DND-41 (cell line): ENCODE measurements at regions not wholly inside any gene's neighbourhood (a gene's known extent, or its start where the extent isn't known, plus 50 kb on each side); places are given as distances from the start of the nearest gene placed in this dataset.

Experiments
- CTCF ChIP-seq: IDR thresholded peaks from 2 replicates; pipeline ENCODE4 v1.5.1; 2012; ENCODE audit warnings: borderline replicate concordance, low read length, moderate library complexity, mild to moderate bottlenecking; ENCODE audit not compliant: poor library complexity, severe bottlenecking; ENCODE audit errors: extremely low read depth
- EZH2 ChIP-seq: IDR thresholded peaks from 3 replicates; pipeline ENCODE4 v1.6.1; 2012; ENCODE audit warnings: borderline replicate concordance, low read depth, mild to moderate bottlenecking, moderate library complexity, low read length, inconsistent platforms; ENCODE audit not compliant: severe bottlenecking

- no peak for TF ChIP-seq CTCF
- no peak for TF ChIP-seq EZH2
These were observed 210.4 kb upstream of the RUNX1 start for GRCh38 chr21:35259457-35259856.
